Suppressor macrophage treated with lipopolysaccharide for 1 hour (primary cell): ENCODE measurements at regions not wholly inside any gene's neighbourhood (a gene's known extent, or its start where the extent isn't known, plus 50 kb on each side); places are given as distances from the start of the nearest gene placed in this dataset.

ENCODE experiments used
- DNase-seq, 3 donors: peaks; one replicate each; pipeline ENCODE4 v3.0.0-alpha.2; 2020 to 2022

DNA sequence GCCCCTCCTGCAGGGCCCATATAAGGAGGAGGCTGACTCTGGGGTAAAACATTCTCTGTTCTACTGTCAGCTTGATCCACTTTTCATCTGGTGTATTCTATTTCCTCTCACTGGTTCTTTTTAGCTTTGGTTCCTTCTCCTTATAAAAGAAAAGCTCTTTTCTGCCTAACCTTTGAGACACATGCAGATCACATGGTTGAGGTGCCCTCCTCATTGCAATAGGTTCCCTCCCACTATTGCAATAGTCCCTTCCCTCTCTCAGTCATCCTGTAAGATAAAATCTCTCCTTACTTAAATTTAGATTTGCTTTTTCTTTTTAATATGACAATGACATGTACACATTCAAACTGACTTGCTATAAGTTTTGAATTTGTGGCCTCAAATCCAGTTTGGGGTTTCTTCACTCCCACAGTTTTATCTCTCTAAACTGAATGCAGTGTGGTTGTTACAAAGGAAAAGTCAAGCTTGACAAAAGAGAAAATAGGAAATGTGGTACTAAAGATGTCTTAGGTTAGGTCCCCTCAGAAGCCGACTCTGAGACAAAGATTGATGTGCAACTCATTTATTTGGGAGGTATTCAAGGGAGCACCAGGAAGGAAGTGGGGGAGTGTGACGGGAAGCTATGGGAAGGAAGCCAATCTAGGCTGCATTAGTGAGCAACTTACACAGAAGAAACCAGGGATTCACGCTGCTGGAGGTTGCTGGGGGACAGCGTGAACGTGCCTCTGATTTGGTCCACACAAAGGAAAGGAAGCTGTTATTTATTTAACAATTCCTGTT is 127.6 kb upstream of the LINC00305 start:
- DNase-seq, result no peak

DNA sequence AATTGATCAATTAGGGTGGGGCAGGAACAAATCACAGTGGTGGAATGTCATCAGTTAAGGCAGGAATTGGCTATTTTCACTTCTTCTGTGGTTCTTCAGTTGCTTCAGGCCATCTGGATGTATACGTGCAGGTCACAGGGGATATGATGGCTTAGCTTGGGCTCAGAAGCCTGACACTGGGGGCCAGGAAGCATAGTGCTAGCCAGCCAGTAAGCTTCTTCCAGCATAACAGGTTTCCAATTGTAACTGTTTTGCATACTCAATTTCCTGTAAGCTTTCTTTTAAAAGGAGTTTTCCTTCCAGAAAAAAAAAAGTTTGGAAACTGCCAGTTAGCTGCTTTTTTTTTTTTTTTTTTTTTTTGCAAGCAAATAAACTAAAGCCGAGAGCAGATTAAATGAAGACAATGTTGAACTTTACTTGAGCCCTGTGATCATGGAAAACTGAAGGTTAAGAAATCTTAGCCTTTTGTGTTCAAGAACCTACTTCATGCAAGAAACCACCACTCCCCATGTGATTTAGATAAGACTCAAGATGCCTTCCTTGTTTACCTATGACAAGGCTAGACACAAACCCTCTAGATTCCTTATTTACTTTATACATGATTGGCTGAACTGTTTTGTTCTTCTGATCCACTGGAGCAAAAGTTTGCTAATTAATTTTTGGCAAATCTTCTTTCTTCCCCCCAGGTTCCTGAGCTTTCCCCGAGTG is 126.9 kb upstream of the LINC00305 start:
- DNase-seq, result no peak

DNA sequence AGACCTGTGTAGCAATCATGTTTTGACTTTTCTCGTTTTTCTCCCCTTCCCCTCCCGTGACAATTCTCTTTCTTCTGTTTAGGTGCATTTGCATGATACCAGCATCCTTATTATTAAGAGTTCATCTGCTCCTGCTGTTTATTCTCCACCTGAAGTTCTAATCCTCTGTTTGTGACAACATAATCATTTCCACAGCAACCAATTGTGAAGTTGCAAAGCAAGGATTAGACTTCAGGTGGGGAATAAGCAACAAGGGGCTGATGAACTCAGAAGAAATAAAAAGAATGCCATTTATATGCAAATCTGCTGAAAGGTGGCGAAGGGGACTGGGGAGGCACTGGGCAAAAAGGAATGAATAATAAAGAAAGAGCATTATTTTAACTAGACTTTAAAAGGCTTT is 124.8 kb upstream of the LINC00305 start:
- DNase-seq, result no peak

DNA sequence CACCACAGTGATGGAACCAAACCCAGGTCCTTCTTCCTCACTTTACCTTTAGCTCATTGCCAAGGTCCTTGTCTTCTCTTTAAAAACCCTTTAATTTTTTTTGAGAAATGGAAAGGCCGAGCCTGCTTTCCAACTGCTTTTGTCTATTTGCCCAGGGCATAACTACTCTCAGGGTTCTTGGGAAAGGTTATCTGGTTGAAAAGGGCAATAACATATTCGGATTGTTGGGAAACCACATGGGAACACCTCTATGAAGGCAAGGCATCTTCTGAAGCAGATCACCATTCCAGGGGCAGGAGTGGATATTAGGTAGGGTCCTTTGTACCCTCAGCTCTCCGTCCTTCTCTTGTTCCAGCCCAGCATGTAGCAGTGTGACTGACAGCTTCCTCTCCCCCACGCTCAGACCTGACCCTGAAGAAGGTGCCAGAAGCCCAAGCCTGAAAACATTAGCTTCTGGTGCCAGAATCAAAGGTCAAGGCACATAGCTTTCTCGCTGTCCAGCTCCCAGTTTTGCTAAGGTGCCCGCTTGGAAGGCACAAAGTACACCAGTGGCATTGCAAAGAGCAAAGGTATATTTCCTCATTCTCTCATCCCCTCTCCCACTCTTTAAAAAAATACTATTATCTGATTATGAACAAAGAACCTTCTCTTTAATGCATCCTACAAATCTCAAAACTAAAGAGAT is 123.2 kb upstream of the LINC00305 start:
- DNase-seq, result no peak

DNA sequence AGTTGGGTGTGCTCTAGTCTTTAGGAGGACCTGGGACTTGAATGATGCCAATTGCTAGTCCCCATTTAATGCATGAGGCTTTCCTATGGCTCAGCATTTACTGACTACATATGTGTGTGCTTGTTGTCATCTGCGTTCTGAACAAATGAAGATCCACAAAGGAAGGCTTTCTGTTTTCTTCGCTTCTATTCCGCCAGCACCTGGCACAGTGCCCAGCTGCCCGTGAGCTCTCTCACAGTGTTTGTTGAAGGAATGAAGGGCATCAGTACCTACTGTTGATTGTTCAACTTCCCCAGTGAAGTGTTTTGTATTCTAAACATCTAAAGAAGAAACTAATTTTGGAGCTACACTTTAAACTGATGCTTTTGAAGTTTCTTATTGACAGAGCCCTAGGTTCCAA is 122.4 kb upstream of the LINC00305 start:
- DNase-seq, result no peak

DNA sequence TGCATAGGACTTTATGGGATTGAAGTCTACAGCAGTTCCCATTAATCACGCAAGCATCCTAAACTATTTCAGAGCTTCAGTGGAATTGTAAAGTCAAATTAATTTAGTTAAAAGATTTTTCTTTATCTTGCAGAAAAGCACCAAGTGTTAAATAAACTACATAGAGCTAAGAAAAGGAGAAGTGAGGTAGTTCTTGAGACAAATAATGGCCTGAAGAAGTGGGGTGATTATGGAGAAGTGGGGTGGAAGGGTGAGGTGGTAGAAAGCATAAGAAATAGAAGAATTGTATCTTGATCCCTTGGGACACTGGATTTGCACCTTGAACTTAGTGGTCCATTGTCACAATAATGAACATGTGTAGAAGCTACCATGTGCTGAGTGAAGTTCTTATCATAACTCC is 121.7 kb upstream of the LINC00305 start:
- DNase-seq, result no peak

DNA sequence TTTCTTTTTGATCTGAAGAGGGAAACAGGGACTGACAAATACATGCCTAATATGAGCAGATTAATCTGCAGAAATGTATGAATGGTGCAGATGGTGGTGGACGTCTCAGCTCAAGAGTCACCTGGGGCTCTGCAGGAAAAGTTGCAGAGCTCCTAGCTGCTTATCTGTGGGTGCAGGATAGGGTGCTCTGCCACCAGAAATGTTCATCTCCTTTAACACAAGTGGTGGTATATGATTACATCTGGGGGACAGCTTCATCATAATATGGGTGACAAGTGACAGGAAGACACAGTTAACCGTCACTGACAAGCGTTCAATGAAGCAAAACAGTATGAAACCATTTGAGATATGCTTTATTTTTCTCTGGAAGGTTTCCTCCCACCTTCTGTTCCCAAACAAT is 121.2 kb upstream of the LINC00305 start:
- DNase-seq, result no peak

DNA sequence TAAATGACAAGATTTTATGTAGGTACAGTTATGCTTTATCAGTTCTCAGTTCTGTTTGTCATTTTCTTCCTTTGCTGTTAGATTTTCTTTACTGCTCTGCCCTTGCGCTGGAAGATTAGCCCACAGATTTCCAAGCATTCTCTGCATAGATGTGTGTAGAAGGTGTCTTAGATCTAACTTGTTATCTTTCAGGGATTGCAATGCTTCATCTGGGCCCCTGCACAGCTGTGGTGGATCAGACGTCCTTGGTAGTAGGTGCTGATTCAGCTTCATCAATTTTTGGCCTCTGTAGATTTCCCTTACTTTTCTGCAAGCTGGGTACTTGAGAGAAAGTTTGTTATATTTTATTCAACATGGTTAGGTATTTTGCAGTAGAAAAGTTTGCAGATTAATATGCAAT is 115.3 kb upstream of the LINC00305 start:
- no peak for DNase-seq

DNA sequence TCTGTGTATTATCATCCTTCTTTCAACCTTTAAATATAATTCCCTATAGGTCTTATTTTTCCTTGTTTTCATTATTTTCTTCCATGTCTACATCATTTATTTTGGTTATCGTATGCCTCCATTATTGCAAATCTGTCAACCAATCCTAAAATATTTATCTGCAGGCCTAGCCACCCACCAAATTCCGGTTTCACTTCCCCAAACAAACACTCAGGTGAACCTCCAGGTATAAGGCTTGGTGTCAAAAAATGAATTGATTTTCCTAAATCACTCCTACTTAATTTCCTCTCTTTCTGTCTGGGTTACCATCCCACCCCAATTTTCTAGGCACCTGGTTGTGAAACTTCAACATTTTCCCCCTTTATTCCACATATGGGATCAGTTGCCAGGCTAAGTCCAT is 111.9 kb upstream of the LINC00305 start:
- no peak for DNase-seq

DNA sequence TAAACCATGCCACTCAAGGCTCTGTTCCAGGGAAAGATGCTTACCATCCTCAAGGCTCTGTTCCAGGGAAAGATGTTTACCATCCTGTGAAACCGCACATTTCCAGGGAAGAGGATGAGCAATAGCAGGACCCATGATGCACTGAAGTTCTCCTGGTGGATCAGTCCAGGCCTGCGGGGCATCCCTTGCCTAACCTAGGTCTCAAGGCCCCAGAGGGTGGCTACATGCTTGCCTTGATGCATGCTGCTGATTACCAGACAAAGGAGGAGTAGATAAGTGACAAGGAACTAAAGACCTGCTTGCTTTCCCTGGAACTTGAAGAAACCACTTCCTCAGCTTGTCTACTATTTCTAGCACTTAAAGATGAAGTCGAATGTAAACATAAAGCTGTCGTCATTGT is 111.0 kb upstream of the LINC00305 start:
- DNase-seq, result no peak

DNA sequence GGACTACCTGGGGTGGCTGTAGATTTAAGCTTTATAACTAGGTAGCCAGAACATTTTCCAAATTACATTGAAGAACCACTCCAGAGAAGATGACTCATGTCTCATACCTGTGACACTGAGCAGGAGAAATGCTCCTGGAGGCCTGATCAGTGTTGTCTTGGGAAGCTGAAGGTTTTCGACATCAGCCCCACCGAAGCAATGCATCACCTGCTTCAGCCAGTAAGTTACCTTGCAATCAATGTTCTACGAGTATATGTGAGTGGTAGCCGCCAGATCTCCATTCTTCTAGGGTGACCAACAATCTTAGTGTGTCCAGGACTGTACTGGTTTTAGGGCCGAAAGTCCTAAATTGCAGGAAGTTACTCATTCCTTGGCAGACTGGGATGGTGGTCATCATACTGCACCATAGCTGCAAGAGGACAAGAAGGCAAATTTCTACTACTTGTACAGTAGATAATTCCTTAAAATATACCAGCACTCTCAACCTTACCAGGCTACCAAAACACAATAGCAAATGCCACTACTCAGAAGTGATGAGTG is 109.3 kb upstream of the LINC00305 start:
- no peak for DNase-seq

DNA sequence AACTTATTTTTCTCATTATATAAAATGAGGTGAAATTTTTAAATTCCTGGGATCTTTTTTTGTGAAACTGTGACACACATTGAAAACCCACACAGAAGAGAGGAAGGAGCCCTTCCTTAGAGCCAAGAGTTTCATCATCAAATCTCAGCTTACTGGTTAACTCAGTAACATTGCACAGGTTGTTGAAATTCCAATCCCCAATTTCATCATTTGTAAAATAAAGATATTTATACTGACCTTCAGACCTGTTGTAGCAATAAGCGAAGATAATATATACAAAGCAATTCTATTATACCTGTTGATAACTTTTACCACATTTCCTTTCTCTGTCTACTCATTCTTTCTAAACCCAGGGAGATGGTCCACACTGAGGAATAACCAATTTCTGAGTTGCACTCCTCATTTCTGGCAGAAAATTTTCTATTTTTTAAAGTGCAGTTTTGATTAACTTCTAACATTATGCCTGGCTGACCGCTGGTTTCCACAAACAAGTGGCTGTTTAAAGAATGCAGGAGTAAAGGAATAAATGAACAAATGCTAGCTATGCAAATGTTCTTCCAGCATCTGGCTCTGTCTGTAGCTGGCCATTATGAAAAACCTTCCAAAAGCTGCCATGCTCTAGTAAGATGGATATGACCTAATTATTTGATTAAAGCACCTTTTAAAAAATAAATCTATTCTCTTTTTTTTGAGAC is 105.7 kb upstream of the LINC00305 start:
- DNase-seq, result no peak

DNA sequence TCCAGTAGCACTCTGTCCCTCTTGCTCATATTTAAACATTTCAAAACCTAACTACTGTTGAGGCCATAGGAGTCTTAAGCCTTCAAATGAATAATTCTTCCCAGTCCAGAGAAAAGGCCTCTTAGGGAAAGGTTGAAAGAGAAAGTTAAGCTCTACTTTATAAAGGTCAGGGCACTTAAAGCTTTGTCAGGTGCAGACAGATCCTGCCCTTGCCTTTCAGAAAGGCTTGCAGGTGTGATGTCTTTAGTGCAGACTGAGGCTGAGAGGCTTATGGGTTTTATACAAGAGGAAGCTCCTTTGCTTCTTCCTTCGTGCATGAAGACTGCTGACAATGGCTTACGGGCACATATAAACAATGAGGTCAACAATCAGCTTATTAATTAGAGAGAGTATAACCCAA is 105.0 kb upstream of the LINC00305 start:
- DNase-seq, result no peak

DNA sequence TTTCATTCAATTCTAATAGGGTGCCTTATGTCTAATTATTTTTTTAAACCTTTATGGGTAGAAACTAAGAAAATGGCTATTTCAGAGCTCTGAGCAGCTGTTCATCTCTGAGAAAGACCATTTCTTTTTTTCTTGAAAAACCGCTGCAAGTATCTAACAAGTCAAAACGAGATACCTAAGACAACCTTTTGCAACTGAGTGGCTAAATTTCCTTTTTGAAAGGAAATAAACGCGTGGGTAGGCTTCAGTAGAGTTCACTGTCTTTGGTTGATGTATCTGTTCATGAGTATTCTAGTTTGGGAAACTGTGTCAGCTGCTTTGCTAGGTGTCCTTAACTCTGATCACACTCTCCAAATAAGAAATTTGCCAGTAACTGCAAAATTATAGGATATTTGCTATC is 104.3 kb upstream of the LINC00305 start:
- DNase-seq, result no peak

DNA sequence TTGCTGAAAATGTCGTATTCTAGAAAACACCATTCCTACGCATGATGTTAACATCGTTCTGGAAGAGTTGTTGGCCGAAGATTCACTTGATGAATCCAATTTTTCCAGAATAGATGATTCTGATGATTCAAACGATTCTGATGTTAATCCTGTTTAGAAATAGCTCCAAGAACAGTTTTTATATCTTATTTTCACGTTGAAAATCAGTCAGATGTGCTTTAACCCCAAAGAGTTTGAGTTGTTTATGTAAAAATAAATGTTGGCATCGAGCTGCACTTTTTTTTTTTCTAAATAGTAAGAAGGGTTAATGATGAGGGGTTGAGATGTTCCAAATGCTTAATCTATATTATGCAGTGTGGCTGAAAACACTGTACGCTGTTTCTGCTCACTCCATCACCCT is 99.9 kb upstream of the LINC00305 start:
- DNase-seq, result no peak

DNA sequence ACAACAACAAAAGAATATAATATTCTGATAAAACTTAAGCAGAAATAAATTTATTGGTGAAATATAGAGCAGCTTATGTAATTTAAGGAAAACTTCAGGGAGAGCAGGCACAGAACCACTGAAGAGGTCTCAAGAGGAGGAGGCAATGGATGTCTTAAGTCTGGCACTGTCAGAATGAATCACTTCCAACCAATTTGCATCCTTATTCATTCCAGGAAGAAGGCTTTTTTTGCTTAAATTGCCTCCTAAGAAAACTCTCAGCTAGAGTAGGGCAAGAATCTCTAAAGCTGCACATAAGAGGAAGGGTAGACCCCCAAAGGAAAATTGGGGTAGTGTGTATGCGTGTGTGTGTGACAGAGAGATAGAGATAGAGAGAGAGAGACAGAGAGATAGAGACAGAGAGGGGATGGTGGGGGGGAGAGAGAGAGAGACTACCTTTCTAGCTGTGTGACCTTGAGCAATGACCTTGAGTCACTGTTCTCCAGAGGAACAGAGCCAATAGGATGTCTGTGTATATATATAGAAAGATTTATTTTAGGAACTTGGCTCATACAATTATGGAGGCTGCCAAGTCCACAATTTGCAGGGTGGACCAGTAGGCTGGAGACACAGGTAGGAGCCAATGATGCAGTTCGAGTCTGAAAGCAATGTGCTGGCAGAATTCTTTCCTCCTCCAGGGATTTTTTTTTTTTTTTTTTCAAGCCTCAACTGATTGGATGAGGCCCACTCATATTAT is 96.4 kb upstream of the LINC00305 start:
- no peak for DNase-seq

DNA sequence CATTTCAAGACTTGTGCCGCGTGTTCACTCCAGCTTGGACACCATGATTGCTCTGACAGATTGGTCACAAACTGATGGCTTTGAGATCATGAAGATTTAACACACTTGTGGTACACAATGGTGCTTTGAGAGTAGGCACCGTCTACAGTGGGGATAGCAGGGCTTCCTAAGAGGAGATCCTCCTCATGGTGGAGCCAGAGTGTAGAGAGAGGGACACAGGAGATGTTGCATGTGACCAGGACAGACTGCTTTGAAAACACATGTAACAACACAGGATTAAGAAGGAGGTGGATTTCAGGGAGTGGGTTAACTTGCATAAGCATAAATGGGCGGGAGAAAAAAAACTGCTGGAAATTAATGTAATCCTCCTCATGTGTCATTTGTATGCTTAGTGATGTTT is 95.7 kb upstream of the LINC00305 start:
- DNase-seq, result no peak

DNA sequence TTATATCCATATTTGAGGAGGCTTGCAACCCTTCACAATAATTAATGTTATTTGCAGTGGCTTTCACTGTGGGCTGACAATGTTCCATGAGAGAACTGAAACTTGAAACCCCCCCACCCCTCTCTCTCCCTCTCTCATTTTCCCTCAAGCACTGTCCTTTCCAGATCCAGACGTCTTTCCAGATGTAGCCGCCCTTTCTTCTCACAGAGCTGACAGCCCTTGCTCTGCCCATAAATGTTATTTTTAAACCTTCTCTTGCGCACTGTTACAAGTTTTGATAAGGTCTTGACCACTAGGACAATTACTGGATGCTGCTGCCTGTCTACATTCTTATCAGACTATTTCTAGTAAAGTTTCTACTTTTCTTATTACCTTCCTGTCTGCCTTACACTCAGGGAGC is 91.4 kb upstream of the LINC00305 start:
- no peak for DNase-seq

DNA sequence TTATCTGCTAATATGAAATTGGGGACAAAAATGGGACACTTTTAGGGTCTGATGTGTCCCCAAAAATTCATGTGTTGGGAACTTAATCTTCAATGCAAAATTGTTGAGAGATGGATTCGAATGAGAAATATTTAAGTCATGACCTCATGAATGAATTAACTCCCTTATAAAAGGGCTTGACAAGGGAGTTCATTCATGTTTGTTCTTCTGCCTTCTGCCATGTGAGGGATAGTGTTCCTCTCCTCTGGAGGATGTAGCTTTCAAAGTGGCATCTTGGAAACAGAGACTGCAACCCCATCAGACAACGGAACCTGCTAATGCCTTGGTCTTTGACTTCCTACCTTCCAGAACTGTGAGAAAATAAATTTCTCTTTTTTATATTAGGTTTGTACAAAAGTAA is 89.2 kb upstream of the LINC00305 start:
- no peak for DNase-seq

DNA sequence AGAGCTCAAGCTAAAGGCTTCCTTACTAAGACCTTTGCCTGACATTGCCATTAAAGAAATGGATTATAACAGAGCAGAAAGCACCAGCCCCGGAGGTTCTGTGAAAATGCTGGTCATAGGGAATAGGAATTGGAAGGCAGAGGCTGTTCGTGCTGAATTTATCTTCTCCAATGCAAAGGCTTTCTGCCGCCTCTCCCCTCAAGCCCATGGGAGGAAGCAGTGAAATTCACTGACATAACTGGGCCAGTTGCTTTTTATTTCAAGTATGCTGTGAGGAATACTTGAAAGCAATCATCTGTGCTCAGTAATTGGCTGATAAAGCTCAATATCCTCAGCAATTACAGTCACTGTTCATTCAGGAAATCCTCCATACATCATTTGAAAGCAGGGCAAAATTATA is 85.4 kb upstream of the LINC00305 start:
- no peak for DNase-seq

DNA sequence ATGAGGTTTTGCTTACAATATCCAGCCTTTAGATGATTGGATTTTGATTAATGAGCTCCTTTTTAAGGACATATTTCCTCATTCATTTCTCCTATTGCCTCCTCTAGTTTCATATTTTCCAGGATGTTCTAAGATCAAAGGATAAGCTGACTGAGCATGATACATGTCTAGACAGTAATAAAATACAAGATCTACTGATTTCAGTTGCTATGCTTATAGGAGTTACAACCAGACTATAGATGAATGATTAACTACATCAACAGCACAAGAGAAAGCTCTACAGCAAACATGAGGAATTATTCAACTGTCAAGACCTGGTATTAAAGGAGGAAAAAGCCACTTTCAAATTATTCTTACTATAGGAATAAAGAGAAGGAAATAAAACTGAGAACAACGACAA is 85.0 kb upstream of the LINC00305 start:
- DNase-seq, result no peak

DNA sequence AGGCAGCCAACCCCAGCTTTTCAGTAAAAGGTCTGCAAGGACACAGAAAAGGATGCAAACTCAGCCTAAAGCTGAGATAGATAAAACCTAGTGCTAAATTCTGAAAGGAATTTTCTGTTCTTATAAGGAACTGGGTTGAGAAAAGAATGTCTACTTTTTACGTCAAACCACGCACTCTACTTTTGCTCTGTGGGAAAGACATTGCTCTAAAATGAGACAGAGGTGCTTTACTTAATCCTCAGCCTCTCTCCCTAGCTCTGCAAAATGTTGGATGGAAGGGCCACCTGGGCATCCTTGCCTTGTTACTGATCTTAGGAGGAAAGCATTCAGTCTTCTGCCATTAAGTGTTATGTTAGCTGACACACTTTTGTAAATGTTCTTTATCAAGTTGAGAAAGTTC is 72.1 kb upstream of the LINC00305 start:
- DNase-seq, result no peak

DNA sequence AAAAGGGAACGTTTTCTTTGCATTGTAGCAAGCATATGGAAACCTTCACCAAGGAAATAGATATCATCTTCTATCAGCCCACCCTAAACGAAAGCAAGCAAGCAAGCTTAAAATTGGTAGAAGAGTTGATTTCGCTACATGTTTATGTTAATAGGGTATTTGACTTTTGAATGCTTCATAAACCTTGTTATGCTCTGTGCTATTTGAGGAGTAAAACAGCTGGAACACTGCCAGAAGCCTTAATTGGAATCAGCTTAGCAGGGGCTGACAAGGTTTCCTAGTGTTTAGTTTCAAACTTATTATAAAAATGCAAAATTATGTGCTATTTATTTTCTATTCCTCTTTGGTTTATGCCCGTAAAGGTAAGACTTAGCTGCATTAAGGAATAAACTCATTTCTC is 70.6 kb upstream of the LINC00305 start:
- DNase-seq, result no peak
